GM12874 (cell line): ENCODE measurements at regions not wholly inside any gene's neighbourhood (a gene's known extent, or its start where the extent isn't known, plus 50 kb on each side); places are given as distances from the start of the nearest gene placed in this dataset.

ENCODE experiments used
- TF ChIP-seq, protein P1 (sequence below): IDR thresholded peaks from 2 replicates; pipeline ENCODE4 v1.5.1; 2011; ENCODE audit warnings: low read depth, mild to moderate bottlenecking, control low read depth, low read length, moderate library complexity; ENCODE audit not compliant: insufficient read depth

GRCh38 chr5:143694357-143694756 is 117.6 kb upstream of the HMHB1 start:
- TF ChIP-seq, protein P1, sequence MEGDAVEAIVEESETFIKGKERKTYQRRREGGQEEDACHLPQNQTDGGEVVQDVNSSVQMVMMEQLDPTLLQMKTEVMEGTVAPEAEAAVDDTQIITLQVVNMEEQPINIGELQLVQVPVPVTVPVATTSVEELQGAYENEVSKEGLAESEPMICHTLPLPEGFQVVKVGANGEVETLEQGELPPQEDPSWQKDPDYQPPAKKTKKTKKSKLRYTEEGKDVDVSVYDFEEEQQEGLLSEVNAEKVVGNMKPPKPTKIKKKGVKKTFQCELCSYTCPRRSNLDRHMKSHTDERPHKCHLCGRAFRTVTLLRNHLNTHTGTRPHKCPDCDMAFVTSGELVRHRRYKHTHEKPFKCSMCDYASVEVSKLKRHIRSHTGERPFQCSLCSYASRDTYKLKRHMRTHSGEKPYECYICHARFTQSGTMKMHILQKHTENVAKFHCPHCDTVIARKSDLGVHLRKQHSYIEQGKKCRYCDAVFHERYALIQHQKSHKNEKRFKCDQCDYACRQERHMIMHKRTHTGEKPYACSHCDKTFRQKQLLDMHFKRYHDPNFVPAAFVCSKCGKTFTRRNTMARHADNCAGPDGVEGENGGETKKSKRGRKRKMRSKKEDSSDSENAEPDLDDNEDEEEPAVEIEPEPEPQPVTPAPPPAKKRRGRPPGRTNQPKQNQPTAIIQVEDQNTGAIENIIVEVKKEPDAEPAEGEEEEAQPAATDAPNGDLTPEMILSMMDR = no peak

DNA sequence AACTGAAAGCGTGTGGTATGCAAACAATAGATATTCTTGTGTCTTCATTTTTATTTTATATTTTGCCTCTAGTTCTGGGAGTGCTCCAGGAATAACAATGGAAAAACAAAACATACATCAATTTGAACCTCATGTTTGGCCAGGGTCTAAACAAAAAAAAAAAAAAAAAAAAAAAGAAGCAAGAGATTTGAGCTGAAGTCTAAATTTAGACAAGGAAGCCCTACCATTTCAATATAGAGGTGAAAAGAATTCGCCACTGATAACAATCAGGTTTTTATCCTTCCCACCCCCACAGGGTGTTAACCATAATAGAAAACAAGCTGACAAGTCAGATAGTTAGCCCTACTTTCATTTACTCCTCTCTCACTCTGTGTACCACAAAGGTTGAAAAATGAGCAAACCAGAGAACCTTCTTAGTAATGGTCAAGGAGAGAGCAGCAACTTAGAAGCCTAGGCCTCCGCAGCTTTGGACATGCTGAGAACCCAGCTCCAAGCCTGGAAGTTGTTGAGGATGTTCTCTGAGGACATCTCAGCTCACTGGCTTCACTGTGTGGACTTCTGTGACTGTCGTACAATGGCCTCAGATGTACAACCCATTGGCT is 118.2 kb upstream of the HMHB1 start:
- TF ChIP-seq, protein P1 = no peak

- TF ChIP-seq, protein P1 = no peak
Measured at GRCh38 chr5:143692342-143692741, 119.6 kb upstream of the HMHB1 start.

DNA sequence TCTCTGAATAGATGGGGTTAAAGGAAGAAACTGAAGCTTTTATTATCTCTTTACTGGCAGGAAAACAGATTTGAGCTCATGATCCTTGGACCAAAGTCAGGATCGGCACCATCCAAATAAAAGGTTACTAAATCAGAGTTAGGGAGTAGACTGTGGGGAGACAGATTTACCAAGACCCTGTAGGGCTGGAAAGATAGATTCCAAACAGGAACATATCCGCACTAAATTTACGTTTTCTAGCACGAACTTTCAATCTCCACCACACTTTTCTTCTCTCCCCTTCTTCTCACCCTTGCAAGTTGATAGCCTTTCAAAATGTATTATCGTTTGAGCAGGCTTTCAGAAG is 120.0 kb upstream of the HMHB1 start:
- TF ChIP-seq, protein P1 = no peak

GRCh38 chr5:143691287-143691944 is 120.5 kb upstream of the HMHB1 start:
- TF ChIP-seq, protein P1 = no peak

- TF ChIP-seq, protein P1 = no peak
Measured at GRCh38 chr5:143687604-143688003, 124.4 kb upstream of the HMHB1 start.

- TF ChIP-seq, protein P1 = no peak
Measured at GRCh38 chr5:143685246-143685815, 126.6 kb upstream of the HMHB1 start.
